ENCODE measurements at regions not wholly inside any gene's neighbourhood (a gene's known extent, or its start where the extent isn't known, plus 50 kb on each side); places are given as distances from the start of the nearest gene placed in this dataset.

DNA sequence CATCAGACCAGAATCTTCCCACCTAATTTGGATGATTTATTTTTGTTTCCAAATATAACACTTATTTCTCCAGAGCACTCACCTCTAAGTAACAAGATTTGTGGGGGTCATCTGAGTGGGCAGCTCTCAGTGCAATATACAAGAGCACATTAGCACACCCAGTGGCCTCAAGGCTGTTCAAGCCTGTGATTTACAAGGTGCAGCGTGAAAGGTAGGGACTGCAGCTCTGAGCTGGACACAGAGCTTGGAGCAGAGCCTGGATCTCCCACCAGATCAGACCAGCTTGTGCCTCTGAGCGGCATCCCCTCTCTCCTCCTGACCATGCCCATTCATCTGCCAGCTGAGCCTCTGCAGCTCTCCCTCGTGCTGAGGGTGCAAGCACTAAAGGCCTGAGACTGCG lies 323.3 kb upstream of the ZC3H12C start:
- dilution Hi-C loops (cut with MboI; ENCODE audit: extremely low pct_ligation_motif_present, low sequenced_read_pairs) = no loop called here

DNA sequence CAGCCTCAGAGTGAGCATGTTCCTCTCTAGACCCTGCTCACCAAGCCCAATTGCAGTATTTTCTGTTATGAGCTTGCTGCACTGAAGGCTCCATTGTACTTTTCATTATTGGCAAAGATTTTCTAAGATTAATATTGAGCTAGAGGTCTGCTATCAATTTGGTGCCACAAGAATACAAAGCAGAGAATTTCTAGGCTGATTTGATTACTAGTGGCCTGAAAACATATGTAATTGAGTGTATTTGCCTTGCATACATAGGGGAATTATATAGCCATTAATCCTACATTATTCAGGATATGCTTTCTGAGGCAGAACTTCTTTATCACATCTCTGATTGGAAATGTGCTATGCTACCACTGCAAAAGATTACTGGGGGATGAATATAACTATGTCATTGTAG lies 322.9 kb upstream of the ZC3H12C start:
- TF ChIP-seq EZH2 (IDR thresholded peaks at IDR 0.05; ENCODE audit: low read length) = no peak
- TF ChIP-seq, protein P1, sequence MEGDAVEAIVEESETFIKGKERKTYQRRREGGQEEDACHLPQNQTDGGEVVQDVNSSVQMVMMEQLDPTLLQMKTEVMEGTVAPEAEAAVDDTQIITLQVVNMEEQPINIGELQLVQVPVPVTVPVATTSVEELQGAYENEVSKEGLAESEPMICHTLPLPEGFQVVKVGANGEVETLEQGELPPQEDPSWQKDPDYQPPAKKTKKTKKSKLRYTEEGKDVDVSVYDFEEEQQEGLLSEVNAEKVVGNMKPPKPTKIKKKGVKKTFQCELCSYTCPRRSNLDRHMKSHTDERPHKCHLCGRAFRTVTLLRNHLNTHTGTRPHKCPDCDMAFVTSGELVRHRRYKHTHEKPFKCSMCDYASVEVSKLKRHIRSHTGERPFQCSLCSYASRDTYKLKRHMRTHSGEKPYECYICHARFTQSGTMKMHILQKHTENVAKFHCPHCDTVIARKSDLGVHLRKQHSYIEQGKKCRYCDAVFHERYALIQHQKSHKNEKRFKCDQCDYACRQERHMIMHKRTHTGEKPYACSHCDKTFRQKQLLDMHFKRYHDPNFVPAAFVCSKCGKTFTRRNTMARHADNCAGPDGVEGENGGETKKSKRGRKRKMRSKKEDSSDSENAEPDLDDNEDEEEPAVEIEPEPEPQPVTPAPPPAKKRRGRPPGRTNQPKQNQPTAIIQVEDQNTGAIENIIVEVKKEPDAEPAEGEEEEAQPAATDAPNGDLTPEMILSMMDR (optimal IDR thresholded peaks at IDR 0.05 in 1 of 3, IDR thresholded peaks at IDR 0.05 in 1 of 3, conservative IDR thresholded peaks at IDR 0.05 in 1 of 3; ENCODE audit: extremely low read depth in 1 of 3, insufficient read depth in 2 of 3, low read length in 3 of 3) = no peak
- no peak overlapping the region for H2AFZ ChIP-seq (ENCODE audit: control insufficient read depth, low read length)
- no peaks in the 10 kb centered on the region for H3K79me2 ChIP-seq (ENCODE audit: control insufficient read depth, insufficient read depth, low read length)
- H3K27me3 ChIP-seq (ENCODE audit: control insufficient read depth, extremely low read depth, insufficient read depth, low read length) = no peaks in the 10 kb centered on the region
- H3K4me3 ChIP-seq (ENCODE audit: control insufficient read depth in 2 of 3, extremely low read depth in 1 of 3, insufficient read depth in 2 of 3, low read depth in 1 of 3, low read length in 3 of 3) = no peak overlapping the region
- no peaks in the 10 kb centered on the region for H3K36me3 ChIP-seq (ENCODE audit: control insufficient read depth in 2 of 2, extremely low read depth in 1 of 2, insufficient read depth in 2 of 2, low read length in 2 of 2)
- no peaks in the 10 kb centered on the region for H3K9me1 ChIP-seq (ENCODE audit: control insufficient read depth, extremely low read depth, insufficient read depth, low read length)
- dilution Hi-C loops (cut with MboI; ENCODE audit: extremely low pct_ligation_motif_present, low sequenced_read_pairs) = no loop called here
- FAIRE-seq (no peak), DNase-seq (ENCODE audit: low read depth, low spot score) (no peak)
- H3K9me3 ChIP-seq (ENCODE audit: control insufficient read depth, low read depth, low read length) = no peaks in the 10 kb centered on the region
- H3K4me2 ChIP-seq (ENCODE audit: control insufficient read depth, extremely low read depth, insufficient read depth, low read depth, low read length) = no peak overlapping the region
- H3K4me1 ChIP-seq (ENCODE audit: control insufficient read depth, extremely low read depth, insufficient read depth, low read length) = no peaks in the 10 kb centered on the region
- no peak overlapping the region for H3K27ac ChIP-seq (ENCODE audit: control insufficient read depth, insufficient read depth, low read length)
- no peaks in the 10 kb centered on the region for H4K20me1 ChIP-seq (ENCODE audit: control insufficient read depth, extremely low read depth, insufficient read depth, low read length)
- no peak overlapping the region for H3K9ac ChIP-seq (ENCODE audit: control insufficient read depth, extremely low read depth, insufficient read depth, low read length)

More for the DNA sequence above, 323.3 kb upstream of the ZC3H12C start:
- no peak for TF ChIP-seq EZH2 (IDR thresholded peaks at IDR 0.05; ENCODE audit: low read length)
- TF ChIP-seq, protein P1 (optimal IDR thresholded peaks at IDR 0.05 in 1 of 3, IDR thresholded peaks at IDR 0.05 in 1 of 3, conservative IDR thresholded peaks at IDR 0.05 in 1 of 3; ENCODE audit: extremely low read depth in 1 of 3, insufficient read depth in 2 of 3, low read length in 3 of 3) = no peak
- Histone ChIP-seq H3K9me1 (ENCODE audit: control insufficient read depth, extremely low read depth, insufficient read depth, low read length) (no peaks in the 10 kb centered on the region), H2AFZ (ENCODE audit: control insufficient read depth, low read length) (no peak overlapping the region), H4K20me1 (ENCODE audit: control insufficient read depth, extremely low read depth, insufficient read depth, low read length) (no peaks in the 10 kb centered on the region), H3K27ac (ENCODE audit: control insufficient read depth, insufficient read depth, low read length) (no peak overlapping the region), H3K9me3 (ENCODE audit: control insufficient read depth, low read depth, low read length) (no peaks in the 10 kb centered on the region), H3K36me3 (ENCODE audit: control insufficient read depth in 2 of 2, extremely low read depth in 1 of 2, insufficient read depth in 2 of 2, low read length in 2 of 2) (no peaks in the 10 kb centered on the region), H3K4me3 (ENCODE audit: control insufficient read depth in 2 of 3, extremely low read depth in 1 of 3, insufficient read depth in 2 of 3, low read depth in 1 of 3, low read length in 3 of 3) (no peak overlapping the region), H3K27me3 (ENCODE audit: control insufficient read depth, extremely low read depth, insufficient read depth, low read length) (no peaks in the 10 kb centered on the region), H3K4me2 (ENCODE audit: control insufficient read depth, extremely low read depth, insufficient read depth, low read depth, low read length) (no peak overlapping the region), H3K4me1 (ENCODE audit: control insufficient read depth, extremely low read depth, insufficient read depth, low read length) (no peaks in the 10 kb centered on the region), H3K79me2 (ENCODE audit: control insufficient read depth, insufficient read depth, low read length) (no peaks in the 10 kb centered on the region), H3K9ac (ENCODE audit: control insufficient read depth, extremely low read depth, insufficient read depth, low read length) (no peak overlapping the region)
- no peak for FAIRE-seq
- DNase-seq (ENCODE audit: low read depth, low spot score) = no peak
